HepG2 (cell line): ENCODE measurements at regions not wholly inside any gene's neighbourhood (a gene's known extent, or its start where the extent isn't known, plus 50 kb on each side); places are given as distances from the start of the nearest gene placed in this dataset.

Experiments used
- ATAC-seq: fragments of 200-7000 bp; cut with Tn5 transposase; 3 replicates; pipeline ENCODE4 v1.9.1; 2020; ENCODE audit warnings: mild to moderate bottlenecking, moderate library complexity
- BruUV-seq: library from RNA; stranded (reverse); fragments of 400-500 nt; replicated peaks from 2 replicates; lab custom pipeline; 2021; lab: Mats Ljungman, UMichigan
- CTCF ChIA-PET: fragments of 300-600 bp; formaldehyde crosslinking; extraction: SDS; loops from one replicate; lab custom pipeline; 2021; ENCODE audit warnings: low total read pairs, inconsistent platforms, low intra/inter-chr PET ratio; lab: Yijun Ruan, JAX
- POLR2A ChIA-PET: fragments of 350-600 bp; sonication (Branson Sonifier 250); formaldehyde crosslinking; loops from one replicate; lab custom pipeline; 2020; ENCODE audit warnings: antibody characterized with exemption, inconsistent platforms; lab: Yijun Ruan, JAX
- DNase-seq: peaks from one replicate; pipeline ENCODE4 v3.0.0-alpha.2; 2015; ENCODE audit warnings: low spot score
- FAIRE-seq: peaks from 3 replicates; lab custom pipeline; 2011; peaks lifted over from hg19 to GRCh38; lab: Jason Lieb, UNC
- H2AFZ ChIP-seq: one replicate; pipeline ENCODE4 v1.6.1; 2011; ENCODE audit warnings: low read length, inconsistent platforms
- H3K27ac ChIP-seq: fragments of 300-600 bp; 3 replicates; pipeline ENCODE4 v1.8.0; 2011; ENCODE audit warnings: mixed run types, mild to moderate bottlenecking, mixed read lengths, low read length, inconsistent platforms; ENCODE audit not compliant: insufficient read depth; ENCODE audit errors: extremely low read length
- H3K27me3 ChIP-seq, 2 experiments: fragments of 200-600 bp in 1 of 2; 2 replicates in 1 of 2; 3 replicates in 1 of 2; pipeline versions ENCODE4 v1.6.0 to v1.8.0; 2011; ENCODE audit warnings: low read length in 2 of 2, mild to moderate bottlenecking in 2 of 2, moderate library complexity in 2 of 2, inconsistent platforms in 1 of 2; ENCODE audit not compliant: insufficient read depth in 2 of 2, control insufficient read depth in 1 of 2
- H3K36me3 ChIP-seq, 2 experiments: fragments of 200-600 bp in 1 of 2; replicated peaks in 1 of 2; 2 replicates in 1 of 2; 3 replicates in 1 of 2; pipeline versions ENCODE4 v1.5.1 to v1.8.0; 2011; ENCODE audit warnings: low read length in 2 of 2, inconsistent platforms in 1 of 2; ENCODE audit not compliant: insufficient read depth in 2 of 2, control insufficient read depth in 1 of 2
- H3K4me1 ChIP-seq: 2 replicates; pipeline ENCODE4 v1.5.1; 2012; ENCODE audit warnings: low read length, inconsistent platforms; ENCODE audit not compliant: insufficient read depth
- H3K4me2 ChIP-seq: 2 replicates; pipeline ENCODE4 v1.6.0; 2011; ENCODE audit warnings: low read depth, low read length, inconsistent platforms
- H3K4me3 ChIP-seq, 3 experiments: fragments of 200-600 bp in 1 of 3; sonication (generic), shearing (Covaris generic) in 1 of 3; replicated peaks in 1 of 3; 2 replicates each; pipeline ENCODE4 v1.5.1; 2011 to 2016; ENCODE audit warnings: low read length in 3 of 3, inconsistent platforms in 2 of 3, low read depth in 2 of 3, mild to moderate bottlenecking in 2 of 3, control low read depth in 1 of 3, mixed read lengths in 1 of 3; ENCODE audit not compliant: insufficient read depth in 1 of 3
- H3K79me2 ChIP-seq: one replicate; pipeline ENCODE4 v1.6.1; 2011; ENCODE audit warnings: low read length, inconsistent platforms; ENCODE audit not compliant: insufficient read depth
- H3K9ac ChIP-seq: 2 replicates; pipeline ENCODE4 v1.6.0; 2011; ENCODE audit warnings: mild to moderate bottlenecking, low read depth, low read length, inconsistent platforms; ENCODE audit not compliant: insufficient read depth
- H3K9me3 ChIP-seq: 2 replicates; pipeline ENCODE4 v1.5.1; 2012; ENCODE audit warnings: mild to moderate bottlenecking, low read length
- H4K20me1 ChIP-seq: 2 replicates; pipeline ENCODE4 v1.6.0; 2011; ENCODE audit warnings: inconsistent platforms, mild to moderate bottlenecking, low read length, moderate library complexity; ENCODE audit not compliant: insufficient read depth
- CENPX ChIP-seq: sonication (generic); formaldehyde crosslinking; IDR thresholded peaks from 2 replicates; pipeline ENCODE4 v1.9.0; 2021; ENCODE audit warnings: mild to moderate bottlenecking, missing genetic modification reagents, moderate library complexity
- DMAP1 ChIP-seq: IDR thresholded peaks from 2 replicates; pipeline ENCODE4 v1.6.1; 2016
- HDAC2 ChIP-seq: sonication (generic); formaldehyde crosslinking; IDR thresholded peaks from 2 replicates; pipeline ENCODE4 v1.4.0; 2020; ENCODE audit warnings: missing genetic modification reagents
- IRF2 ChIP-seq: IDR thresholded peaks from 2 replicates; pipeline ENCODE4 v1.6.1; 2018; ENCODE audit warnings: missing genetic modification reagents, missing compliant biosample characterization
- PCBP1 ChIP-seq: fragments of 200-400 bp; formaldehyde crosslinking; IDR thresholded peaks from 2 replicates; pipeline ENCODE4 v1.6.1; 2017; ENCODE audit warnings: mild to moderate bottlenecking, low read depth, low read length, borderline replicate concordance
- PRPF4 ChIP-seq: fragments of 200-400 bp; formaldehyde crosslinking; IDR thresholded peaks from 2 replicates; pipeline ENCODE4 v1.6.1; 2016; ENCODE audit warnings: low read length, low read depth; ENCODE audit not compliant: poor library complexity, severe bottlenecking
- SMARCC2 ChIP-seq: fragments of 450-650 bp; IDR thresholded peaks from 2 replicates; pipeline ENCODE4 v1.6.1; 2017; ENCODE audit warnings: antibody characterized with exemption, mild to moderate bottlenecking
- SP1 ChIP-seq, 2 experiments: fragments of 450-650 bp in 1 of 2; sonication (generic) in 1 of 2; formaldehyde crosslinking in 1 of 2; IDR thresholded peaks; 2 replicates each; pipeline versions ENCODE4 v1.4.0 to v1.6.1; 2016 to 2020; ENCODE audit warnings: missing genetic modification reagents in 1 of 2
- TCF7L2 ChIP-seq: IDR thresholded peaks from 2 replicates; pipeline ENCODE4 v1.6.1; 2011; ENCODE audit warnings: mild to moderate bottlenecking, low read depth, low read length, moderate library complexity
- ZNF138 ChIP-seq: sonication (generic); formaldehyde crosslinking; IDR thresholded peaks from 2 replicates; pipeline ENCODE4 v1.5.0; 2020; ENCODE audit warnings: mild to moderate bottlenecking, low read depth, missing genetic modification reagents
- ZNF256 ChIP-seq: sonication (generic); formaldehyde crosslinking; conservative IDR thresholded peaks from 2 replicates; pipeline ENCODE4 v1.4.0; 2020; ENCODE audit warnings: missing genetic modification reagents
- ZNF382 ChIP-seq: sonication (generic); formaldehyde crosslinking; IDR thresholded peaks from 2 replicates; pipeline ENCODE4 v1.5.0; 2020; ENCODE audit warnings: missing genetic modification reagents, mild to moderate bottlenecking, borderline replicate concordance
- ZNF446 ChIP-seq: sonication (generic); formaldehyde crosslinking; IDR thresholded peaks from 2 replicates; pipeline ENCODE4 v1.5.0; 2020; ENCODE audit warnings: mild to moderate bottlenecking, missing genetic modification reagents
- ZNF501 ChIP-seq: sonication (generic); formaldehyde crosslinking; IDR thresholded peaks from 2 replicates; pipeline ENCODE4 v1.5.1; 2020; ENCODE audit warnings: mild to moderate bottlenecking, moderate library complexity, missing genetic modification reagents
- ZNF570 ChIP-seq: sonication (generic); formaldehyde crosslinking; IDR thresholded peaks from 2 replicates; pipeline ENCODE4 v1.4.0; 2020; ENCODE audit warnings: mild to moderate bottlenecking, missing genetic modification reagents, borderline replicate concordance
- ZNF709 ChIP-seq: sonication (generic); formaldehyde crosslinking; IDR thresholded peaks from 2 replicates; pipeline ENCODE4 v1.5.0; 2020; ENCODE audit warnings: mild to moderate bottlenecking, missing genetic modification reagents
- ZNF746 ChIP-seq: sonication (generic); formaldehyde crosslinking; IDR thresholded peaks from 2 replicates; pipeline ENCODE4 v1.8.0; 2022; ENCODE audit warnings: mild to moderate bottlenecking, missing genetic modification reagents
- ZNF749 ChIP-seq: sonication (generic); formaldehyde crosslinking; IDR thresholded peaks from 2 replicates; pipeline ENCODE4 v1.8.0; 2022; ENCODE audit warnings: mild to moderate bottlenecking, missing genetic modification reagents, moderate library complexity, borderline replicate concordance
- WGBS: methylation state at CpG from one replicate; pipeline ENCODE4 v1.1.6; 2017; ENCODE audit warnings: low lambda C conversion rate; 5-methylcytosine and 5-hydroxymethylcytosine counted together
- in situ Hi-C: cut with HindIII; loops from 2 replicates; pipeline ENCODE4 v1.10.0; 2017; ENCODE audit warnings: low pct_unique_long_range_greater_than_20kb; ENCODE audit not compliant: extremely low pct_ligation_motif_present
- intact Hi-C: fragments of 100-400 bp; cut with micrococcal nuclease; formaldehyde crosslinking; loops from one replicate; pipeline ENCODE4 v1.10.0; 2022; ENCODE audit not compliant: unreplicated experiment
- TF ChIP-seq, protein P1 (sequence below): sonication (generic); formaldehyde crosslinking; IDR thresholded peaks from 2 replicates; pipeline ENCODE4 v1.4.0; 2020; ENCODE audit warnings: missing genetic modification reagents, borderline replicate concordance
- TF ChIP-seq, protein P2 (sequence below): sonication (generic); formaldehyde crosslinking; conservative IDR thresholded peaks from 2 replicates; pipeline ENCODE4 v1.4.0; 2020; ENCODE audit warnings: missing genetic modification reagents

DNA sequence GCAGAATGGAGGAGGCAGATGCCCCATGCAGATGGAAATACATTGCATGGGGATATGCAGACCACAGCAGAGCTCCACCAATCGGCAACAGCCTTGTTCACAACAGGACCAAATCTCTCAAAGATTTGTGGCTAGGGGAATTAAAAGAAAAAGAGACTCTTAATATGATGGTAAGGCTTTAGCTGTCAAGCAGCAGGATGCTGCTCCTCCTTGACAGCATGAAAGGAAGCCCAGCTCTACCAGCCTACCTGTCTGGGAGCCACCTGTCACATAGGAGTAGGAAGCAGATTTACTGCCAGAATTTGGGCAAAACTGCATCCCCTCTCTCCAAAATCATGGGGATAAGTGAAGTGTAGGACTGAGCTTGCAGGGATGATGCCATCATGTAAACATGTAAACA, 769.6 kb upstream of the ARPP21 start:
- ChIA-PET POLR2A (no interaction called here), CTCF (no interaction called here)
- ATAC-seq (no peak), DNase-seq (no peak), FAIRE-seq (no peak)
- Histone ChIP-seq H2AFZ (no peak overlapping the region), H3K4me3 (no peak overlapping the region), H3K4me1 (no peaks in the 10 kb centered on the region), H3K79me2 (no peaks in the 10 kb centered on the region), H4K20me1 (no peaks in the 10 kb centered on the region), H3K27me3 (no peaks in the 10 kb centered on the region), H3K9me3 (0 out of 2 replicates have a peak, but pooled peaks cover 6% of the 10 kb centered on the region), H3K4me2 (no peak overlapping the region), H3K36me3 (no peaks in the 10 kb centered on the region), H3K27ac (no peak overlapping the region), H3K9ac (no peak overlapping the region)
- no peak for TF ChIP-seq ZNF746 (CRISPR knock-in tag)
- TF ChIP-seq CENPX (CRISPR knock-in tag), result no peak
- no peak for TF ChIP-seq ZNF501 (CRISPR knock-in tag)
- no peak for TF ChIP-seq ZNF709 (CRISPR knock-in tag)
- no peak for TF ChIP-seq PCBP1
- TF ChIP-seq, protein P1, sequence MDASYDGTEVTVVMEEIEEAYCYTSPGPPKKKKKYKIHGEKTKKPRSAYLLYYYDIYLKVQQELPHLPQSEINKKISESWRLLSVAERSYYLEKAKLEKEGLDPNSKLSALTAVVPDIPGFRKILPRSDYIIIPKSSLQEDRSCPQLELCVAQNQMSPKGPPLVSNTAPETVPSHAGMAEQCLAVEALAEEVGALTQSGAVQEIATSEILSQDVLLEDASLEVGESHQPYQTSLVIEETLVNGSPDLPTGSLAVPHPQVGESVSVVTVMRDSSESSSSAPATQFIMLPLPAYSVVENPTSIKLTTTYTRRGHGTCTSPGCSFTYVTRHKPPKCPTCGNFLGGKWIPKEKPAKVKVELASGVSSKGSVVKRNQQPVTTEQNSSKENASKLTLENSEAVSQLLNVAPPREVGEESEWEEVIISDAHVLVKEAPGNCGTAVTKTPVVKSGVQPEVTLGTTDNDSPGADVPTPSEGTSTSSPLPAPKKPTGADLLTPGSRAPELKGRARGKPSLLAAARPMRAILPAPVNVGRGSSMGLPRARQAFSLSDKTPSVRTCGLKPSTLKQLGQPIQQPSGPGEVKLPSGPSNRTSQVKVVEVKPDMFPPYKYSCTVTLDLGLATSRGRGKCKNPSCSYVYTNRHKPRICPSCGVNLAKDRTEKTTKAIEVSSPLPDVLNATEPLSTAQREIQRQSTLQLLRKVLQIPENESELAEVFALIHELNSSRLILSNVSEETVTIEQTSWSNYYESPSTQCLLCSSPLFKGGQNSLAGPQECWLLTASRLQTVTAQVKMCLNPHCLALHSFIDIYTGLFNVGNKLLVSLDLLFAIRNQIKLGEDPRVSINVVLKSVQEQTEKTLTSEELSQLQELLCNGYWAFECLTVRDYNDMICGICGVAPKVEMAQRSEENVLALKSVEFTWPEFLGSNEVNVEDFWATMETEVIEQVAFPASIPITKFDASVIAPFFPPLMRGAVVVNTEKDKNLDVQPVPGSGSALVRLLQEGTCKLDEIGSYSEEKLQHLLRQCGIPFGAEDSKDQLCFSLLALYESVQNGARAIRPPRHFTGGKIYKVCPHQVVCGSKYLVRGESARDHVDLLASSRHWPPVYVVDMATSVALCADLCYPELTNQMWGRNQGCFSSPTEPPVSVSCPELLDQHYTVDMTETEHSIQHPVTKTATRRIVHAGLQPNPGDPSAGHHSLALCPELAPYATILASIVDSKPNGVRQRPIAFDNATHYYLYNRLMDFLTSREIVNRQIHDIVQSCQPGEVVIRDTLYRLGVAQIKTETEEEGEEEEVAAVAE, result no peak
- no peak for TF ChIP-seq ZNF256
- TF ChIP-seq DMAP1 (CRISPR knock-in tag), result no peak
- no peak for TF ChIP-seq ZNF382 (CRISPR knock-in tag)
- no peak for TF ChIP-seq IRF2
- TF ChIP-seq ZNF570, result no peak
- TF ChIP-seq, protein P2, sequence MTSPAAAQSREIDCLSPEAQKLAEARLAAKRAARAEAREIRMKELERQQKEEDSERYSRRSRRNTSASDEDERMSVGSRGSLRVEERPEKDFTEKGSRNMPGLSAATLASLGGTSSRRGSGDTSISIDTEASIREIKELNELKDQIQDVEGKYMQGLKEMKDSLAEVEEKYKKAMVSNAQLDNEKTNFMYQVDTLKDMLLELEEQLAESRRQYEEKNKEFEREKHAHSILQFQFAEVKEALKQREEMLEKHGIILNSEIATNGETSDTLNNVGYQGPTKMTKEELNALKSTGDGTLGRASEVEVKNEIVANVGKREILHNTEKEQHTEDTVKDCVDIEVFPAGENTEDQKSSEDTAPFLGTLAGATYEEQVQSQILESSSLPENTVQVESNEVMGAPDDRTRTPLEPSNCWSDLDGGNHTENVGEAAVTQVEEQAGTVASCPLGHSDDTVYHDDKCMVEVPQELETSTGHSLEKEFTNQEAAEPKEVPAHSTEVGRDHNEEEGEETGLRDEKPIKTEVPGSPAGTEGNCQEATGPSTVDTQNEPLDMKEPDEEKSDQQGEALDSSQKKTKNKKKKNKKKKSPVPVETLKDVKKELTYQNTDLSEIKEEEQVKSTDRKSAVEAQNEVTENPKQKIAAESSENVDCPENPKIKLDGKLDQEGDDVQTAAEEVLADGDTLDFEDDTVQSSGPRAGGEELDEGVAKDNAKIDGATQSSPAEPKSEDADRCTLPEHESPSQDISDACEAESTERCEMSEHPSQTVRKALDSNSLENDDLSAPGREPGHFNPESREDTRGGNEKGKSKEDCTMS (CRISPR knock-in tag), result no peak
- no peak for TF ChIP-seq TCF7L2
- TF ChIP-seq ZNF446 (CRISPR knock-in tag), result no peak
- TF ChIP-seq HDAC2 (CRISPR knock-in tag), result no peak
- TF ChIP-seq ZNF138 (CRISPR knock-in tag), result no peak
- TF ChIP-seq SMARCC2, result no peak
- no peak for TF ChIP-seq SP1 (IDR thresholded peaks at IDR 0.05)
- no peak for TF ChIP-seq SP1 (CRISPR knock-in tag; IDR thresholded peaks at IDR 0.05)
- no peak for TF ChIP-seq PRPF4
- no peak for TF ChIP-seq ZNF749 (CRISPR knock-in tag)
- intact Hi-C loops, result no loop called here
- in situ Hi-C loops, result no loop called here
- BruUV-seq, result no TSS peak
- 0% methylated on average over 1 of the region's 1 CpG for WGBS
